HCT116 (cell line): ENCODE measurements at regions not wholly inside any gene's neighbourhood (a gene's known extent, or its start where the extent isn't known, plus 50 kb on each side); places are given as distances from the start of the nearest gene placed in this dataset.

Experiments used
- ATAC-seq: fragments of 200-7000 bp; cut with Tn5 transposase; 2 replicates; pipeline ENCODE4 v1.9.1; 2020; ENCODE audit warnings: mild to moderate bottlenecking, moderate library complexity
- BruUV-seq: library from RNA; stranded (reverse); fragments of 400-500 nt; replicated peaks from 2 replicates; lab custom pipeline; 2021; lab: Mats Ljungman, UMichigan
- CTCF ChIA-PET: fragments of 300-600 bp; sonication (Branson Sonifier 250); formaldehyde crosslinking; loops from one replicate; lab custom pipeline; 2021; ENCODE audit warnings: antibody characterized with exemption; lab: Charles Lee
- POLR2A ChIA-PET: fragments of 300-600, 350-600 bp; sonication (Branson Sonifier 250); formaldehyde crosslinking; loops from one replicate; lab custom pipeline; 2021; ENCODE audit warnings: antibody characterized with exemption; lab: Charles Lee
- RAD21 ChIA-PET, 2 experiments: fragments of 300-600 bp; sonication (Branson Sonifier 250); formaldehyde crosslinking; loops; one replicate each; lab custom pipeline; 2023; ENCODE audit warnings: low total read pairs in 2 of 2; ENCODE audit not compliant: uncharacterized antibody in 2 of 2, unreplicated experiment in 2 of 2, low non-redundant PET in 1 of 2; lab: Charles Lee
- DNase-seq: peaks from one replicate; pipeline ENCODE4 v3.0.0-alpha.2; 2010; ENCODE audit warnings: low read depth, low spot score
- H2AFZ ChIP-seq: fragments of 200-600 bp; shearing (Covaris generic), sonication (generic); 2 replicates; pipeline ENCODE4 v1.6.1; 2017; ENCODE audit warnings: low read depth, mixed run types, mixed read lengths, antibody characterized with exemption, low read length; ENCODE audit not compliant: poor library complexity, severe bottlenecking
- H3K27ac ChIP-seq: 2 replicates; pipeline ENCODE4 v1.5.1; 2012; ENCODE audit warnings: low read depth, low read length
- H3K27me3 ChIP-seq: fragments of 200-600 bp; sonication (generic); 2 replicates; pipeline ENCODE4 v1.6.1; 2016; ENCODE audit warnings: mixed run types, low read length, mixed read lengths; ENCODE audit not compliant: insufficient read depth
- H3K36me3 ChIP-seq, 2 experiments: fragments of 200-500 bp in 1 of 2; fragments of 200-600 bp in 1 of 2; sonication (Bioruptor generic) in 1 of 2; sonication (generic) in 1 of 2; 2 replicates each; pipeline versions ENCODE4 v1.5.1 to v1.6.1; 2014 to 2016; ENCODE audit warnings: low read length in 2 of 2, inconsistent platforms in 1 of 2, mixed read lengths in 1 of 2, mixed run types in 1 of 2; ENCODE audit not compliant: insufficient read depth in 2 of 2, control insufficient read depth in 1 of 2
- H3K4me1 ChIP-seq, 2 experiments: fragments of 200-600 bp in 1 of 2; sonication (generic) in 1 of 2; 2 replicates each; pipeline versions ENCODE4 v1.5.1 to v1.6.1; 2012 to 2017; ENCODE audit warnings: low read length in 2 of 2, inconsistent platforms in 1 of 2, mild to moderate bottlenecking in 1 of 2, mixed read lengths in 1 of 2, mixed run types in 1 of 2, moderate library complexity in 1 of 2; ENCODE audit not compliant: insufficient read depth in 2 of 2, control insufficient read depth in 1 of 2
- H3K4me2 ChIP-seq: fragments of 200-600 bp; sonication (generic); 2 replicates; pipeline ENCODE4 v1.6.1; 2017; ENCODE audit warnings: mixed run types, low read length, mixed read lengths
- H3K4me3 ChIP-seq, 2 experiments: fragments of 200-600 bp in 1 of 2; sonication (generic) in 1 of 2; replicated peaks in 1 of 2; 2 replicates each; pipeline ENCODE4 v1.5.1; 2011 to 2016; ENCODE audit warnings: low read length in 2 of 2, control low read depth in 1 of 2, low read depth in 1 of 2, mild to moderate bottlenecking in 1 of 2, mixed read lengths in 1 of 2, mixed run types in 1 of 2
- H3K79me2 ChIP-seq: fragments of 200-600 bp; sonication (generic); 2 replicates; pipeline ENCODE4 v1.6.1; 2017; ENCODE audit warnings: mild to moderate bottlenecking, mixed run types, low read length, moderate library complexity, mixed read lengths; ENCODE audit not compliant: insufficient read depth
- H3K9ac ChIP-seq: fragments of 200-600 bp; sonication (generic); 2 replicates; pipeline ENCODE4 v1.6.1; 2016; ENCODE audit warnings: low read length, mixed read lengths
- H3K9me2 ChIP-seq: fragments of 200-600 bp; sonication (generic), shearing (Covaris generic); 2 replicates; pipeline ENCODE4 v1.6.1; 2017; ENCODE audit warnings: mixed run types, mild to moderate bottlenecking, moderate library complexity; ENCODE audit not compliant: insufficient read depth
- H3K9me3 ChIP-seq, 2 experiments: fragments of 200-500 bp in 1 of 2; fragments of 200-600 bp in 1 of 2; sonication (Bioruptor generic) in 1 of 2; sonication (generic) in 1 of 2; 2 replicates each; pipeline ENCODE4 v1.6.1; 2014 to 2017; ENCODE audit warnings: low read length in 2 of 2, mixed read lengths in 2 of 2, inconsistent platforms in 1 of 2, low read depth in 1 of 2, mild to moderate bottlenecking in 1 of 2, mixed run types in 1 of 2, moderate library complexity in 1 of 2; ENCODE audit not compliant: control insufficient read depth in 1 of 2, insufficient read depth in 1 of 2
- H4K20me1 ChIP-seq: fragments of 200-600 bp; sonication (generic), shearing (Covaris generic); 2 replicates; pipeline ENCODE4 v1.6.1; 2017; ENCODE audit warnings: mixed run types, mild to moderate bottlenecking, moderate library complexity; ENCODE audit not compliant: insufficient read depth
- CBX3 ChIP-seq: IDR thresholded peaks from 2 replicates; pipeline ENCODE4 v1.6.1; 2012; ENCODE audit warnings: low read depth
- CEBPB ChIP-seq: IDR thresholded peaks from 2 replicates; pipeline ENCODE4 v1.6.1; 2012; ENCODE audit warnings: low read depth
- EZH2 ChIP-seq: fragments of 200-600 bp; sonication (generic); IDR thresholded peaks from 2 replicates; pipeline ENCODE4 v1.6.1; 2017; ENCODE audit warnings: antibody characterized with exemption, mixed run types
- EZH2phosphoT487 ChIP-seq: fragments of 200-600 bp; IDR thresholded peaks from 2 replicates; pipeline ENCODE4 v1.6.1; 2018; ENCODE audit warnings: antibody characterized with exemption, borderline replicate concordance
- FOSL1 ChIP-seq: IDR thresholded peaks from 2 replicates; pipeline ENCODE4 v1.6.1; 2012; ENCODE audit warnings: low read depth
- JUND ChIP-seq: IDR thresholded peaks from 2 replicates; pipeline ENCODE4 v1.6.1; 2012
- POLR2A ChIP-seq: IDR thresholded peaks from 2 replicates; pipeline ENCODE4 v1.7.0; 2011; ENCODE audit warnings: borderline replicate concordance; ENCODE audit not compliant: insufficient read depth, insufficient read length; ENCODE audit errors: extremely low read depth
- SP1 ChIP-seq: IDR thresholded peaks from 2 replicates; pipeline ENCODE4 v1.6.1; 2012; ENCODE audit warnings: low read depth
- TCF7L2 ChIP-seq: IDR thresholded peaks from 2 replicates; pipeline ENCODE4 v1.7.0; 2011; ENCODE audit warnings: borderline replicate concordance, inconsistent platforms; ENCODE audit not compliant: insufficient read depth, insufficient read length; ENCODE audit errors: extremely low read depth
- YY1 ChIP-seq: IDR thresholded peaks from 2 replicates; pipeline ENCODE4 v1.6.1; 2011; ENCODE audit warnings: low read length, low read depth, moderate library complexity, mild to moderate bottlenecking; ENCODE audit not compliant: insufficient replicate concordance; ENCODE audit errors: extremely low read depth
- ZFX ChIP-seq: fragments of 450-650 bp; IDR thresholded peaks from 2 replicates; pipeline ENCODE4 v1.6.1; 2017
- intact Hi-C: fragments of 100-400 bp; cut with micrococcal nuclease; formaldehyde crosslinking; loops from 2 replicates; pipeline ENCODE4 v1.10.0; 2022
- TF ChIP-seq, protein P1 (sequence below): IDR thresholded peaks from 2 replicates; pipeline ENCODE4 v1.6.1; 2012
- TF ChIP-seq, protein P2 (sequence below), 3 experiments: fragments of 200-600 bp in 1 of 3; sonication (generic) in 1 of 3; IDR thresholded peaks in 2 of 3; conservative IDR thresholded peaks in 1 of 3; 2 replicates each; pipeline ENCODE4 v1.5.1; 2012 to 2017; ENCODE audit warnings: low read depth in 2 of 3, low read length in 2 of 3, antibody characterized with exemption in 1 of 3, borderline replicate concordance in 1 of 3, control low read depth in 1 of 3, mild to moderate bottlenecking in 1 of 3, mixed read lengths in 1 of 3, mixed run types in 1 of 3, moderate library complexity in 1 of 3; ENCODE audit not compliant: insufficient read depth in 1 of 3

DNA sequence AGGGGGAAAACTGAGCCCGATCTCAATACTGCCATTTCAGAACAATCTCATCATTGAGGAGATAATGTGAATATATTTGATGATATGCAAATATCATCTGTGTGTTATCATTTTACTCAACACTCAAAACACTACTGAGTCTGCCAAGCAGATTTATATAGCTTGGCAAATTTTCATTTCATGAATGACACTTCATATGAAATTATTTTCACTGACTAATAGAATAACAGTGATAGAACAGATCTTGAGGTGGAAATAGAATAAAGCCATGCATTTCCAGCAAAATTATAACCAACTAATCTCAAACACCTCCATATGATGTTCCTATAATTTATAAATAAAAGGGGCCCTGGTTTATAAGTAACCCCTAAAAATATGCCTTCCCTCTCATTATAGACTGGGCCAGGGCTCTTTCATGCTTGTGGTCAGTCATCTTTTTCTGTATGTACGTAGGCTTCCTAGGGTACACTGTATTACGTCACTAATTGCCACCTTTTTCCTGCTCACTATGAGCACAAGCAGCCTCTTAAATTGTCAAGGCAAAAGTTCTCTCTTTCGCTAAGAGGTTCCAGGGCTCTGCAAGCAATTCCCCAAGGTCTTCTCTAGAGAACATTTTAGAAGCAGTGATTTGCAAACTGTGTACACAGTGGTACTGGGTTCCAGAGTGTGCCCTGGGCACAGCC, 197.1 kb upstream of the FOXN3 start:
- Histone ChIP-seq H3K4me1 (peaks cover 5 to 6% of the 10 kb centered on the region in 2 experiments; a peak in 3 of 4 replicates), H3K27ac (no peak overlapping the region), H3K79me2 (no peaks in the 10 kb centered on the region), H3K36me3 (no peaks in the 10 kb centered on the region), H3K27me3 (peaks cover 5% of the 10 kb centered on the region; the same call in 1 of the 2 replicates), H3K9me3 (no peaks in the 10 kb centered on the region), H3K9me2 (no peaks in the 10 kb centered on the region), H3K9ac (no peak overlapping the region), H4K20me1 (no peaks in the 10 kb centered on the region), H3K4me3 (no peak overlapping the region), H3K4me2 (no peak overlapping the region), H2AFZ (no peak overlapping the region)
- intact Hi-C loops, result no loop called here
- RAD21 ChIA-PET, result no interaction called here
- CTCF ChIA-PET, result no interaction called here
- TF ChIP-seq ZFX (no peak), EZH2 (no peak), FOSL1 (no peak), CBX3 (no peak)
- TF ChIP-seq, protein P1, sequence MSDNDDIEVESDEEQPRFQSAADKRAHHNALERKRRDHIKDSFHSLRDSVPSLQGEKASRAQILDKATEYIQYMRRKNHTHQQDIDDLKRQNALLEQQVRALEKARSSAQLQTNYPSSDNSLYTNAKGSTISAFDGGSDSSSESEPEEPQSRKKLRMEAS, result no peak
- BruUV-seq, result no TSS peak
- POLR2A ChIA-PET, result no interaction called here
- ATAC-seq, result no peak
- DNase-seq, result no peak

DNA sequence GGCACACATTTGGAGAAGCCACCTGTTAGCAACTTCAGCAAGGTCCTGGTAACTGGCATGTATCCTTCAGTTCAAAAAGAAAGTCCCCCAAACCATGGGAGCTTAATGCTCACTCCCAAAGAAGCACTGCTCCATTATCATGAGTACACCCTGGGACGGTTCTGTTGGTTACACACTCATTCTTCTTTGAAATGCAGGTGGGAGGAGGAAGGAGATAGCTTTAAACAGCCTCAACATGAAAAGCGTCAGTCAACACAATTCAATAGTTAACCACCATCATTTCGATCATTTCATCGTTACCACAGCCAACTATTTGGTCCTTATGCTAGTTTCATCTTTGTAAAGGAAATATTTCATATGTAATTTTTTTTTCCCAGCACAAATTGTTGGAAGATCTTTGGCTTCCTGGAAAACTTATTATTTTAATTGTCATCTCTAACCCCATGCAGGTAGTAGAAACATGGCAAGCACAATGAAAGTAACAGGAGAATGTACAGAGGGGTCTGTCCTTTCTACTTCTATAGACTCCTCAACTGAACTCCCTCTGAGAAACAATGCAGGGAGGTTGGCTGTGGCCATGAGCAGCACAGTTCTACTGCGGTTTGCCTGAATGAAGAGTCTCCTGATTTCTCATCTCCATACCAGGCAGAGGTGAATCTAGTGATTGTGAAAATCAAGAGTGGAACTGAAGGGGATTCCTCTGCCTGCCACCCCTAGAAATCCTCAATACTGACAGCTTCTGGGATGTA, 196.4 kb upstream of the FOXN3 start:
- BruUV-seq, result no TSS peak
- DNase-seq (no peak), ATAC-seq (no peak)
- Histone ChIP-seq H3K4me2 (no peak overlapping the region), H3K4me1 (peaks cover 2 to 5% of the 10 kb centered on the region in 2 experiments; a peak in 2 of 4 replicates), H3K27ac (no peak overlapping the region), H3K4me3 (no peak overlapping the region), H3K9ac (no peak overlapping the region), H3K79me2 (no peaks in the 10 kb centered on the region), H3K36me3 (no peaks in the 10 kb centered on the region)
- ChIA-PET POLR2A (no interaction called here), CTCF (no interaction called here), RAD21 (no interaction called here)
- intact Hi-C loops, result no loop called here
- TF ChIP-seq JUND (no peak), CEBPB (no peak), EZH2phosphoT487 (no peak), SP1 (no peak), CBX3 (no peak), EZH2 (no peak), TCF7L2 (no peak), YY1 (no peak), POLR2A (no peak)
- TF ChIP-seq, protein P2, sequence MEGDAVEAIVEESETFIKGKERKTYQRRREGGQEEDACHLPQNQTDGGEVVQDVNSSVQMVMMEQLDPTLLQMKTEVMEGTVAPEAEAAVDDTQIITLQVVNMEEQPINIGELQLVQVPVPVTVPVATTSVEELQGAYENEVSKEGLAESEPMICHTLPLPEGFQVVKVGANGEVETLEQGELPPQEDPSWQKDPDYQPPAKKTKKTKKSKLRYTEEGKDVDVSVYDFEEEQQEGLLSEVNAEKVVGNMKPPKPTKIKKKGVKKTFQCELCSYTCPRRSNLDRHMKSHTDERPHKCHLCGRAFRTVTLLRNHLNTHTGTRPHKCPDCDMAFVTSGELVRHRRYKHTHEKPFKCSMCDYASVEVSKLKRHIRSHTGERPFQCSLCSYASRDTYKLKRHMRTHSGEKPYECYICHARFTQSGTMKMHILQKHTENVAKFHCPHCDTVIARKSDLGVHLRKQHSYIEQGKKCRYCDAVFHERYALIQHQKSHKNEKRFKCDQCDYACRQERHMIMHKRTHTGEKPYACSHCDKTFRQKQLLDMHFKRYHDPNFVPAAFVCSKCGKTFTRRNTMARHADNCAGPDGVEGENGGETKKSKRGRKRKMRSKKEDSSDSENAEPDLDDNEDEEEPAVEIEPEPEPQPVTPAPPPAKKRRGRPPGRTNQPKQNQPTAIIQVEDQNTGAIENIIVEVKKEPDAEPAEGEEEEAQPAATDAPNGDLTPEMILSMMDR (IDR thresholded peaks at IDR 0.05 in 2 of 3, conservative IDR thresholded peaks at IDR 0.05 in 1 of 3; ENCODE audit: borderline replicate concordance in 1 of 3, insufficient read depth in 1 of 3, low read depth in 2 of 3, low read length in 2 of 3), result no peak
- TF ChIP-seq, all 23 proteins: peak for 0
- Histone ChIP-seq H3K9me2 (no peaks in the 10 kb centered on the region), H3K27me3 (peaks cover 5% of the 10 kb centered on the region; the same call in 1 of the 2 replicates), H4K20me1 (no peaks in the 10 kb centered on the region), H3K9me3 (no peaks in the 10 kb centered on the region), H2AFZ (no peak overlapping the region)
